ENCODE measurements at regions not wholly inside any gene's neighbourhood (a gene's known extent, or its start where the extent isn't known, plus 50 kb on each side); places are given as distances from the start of the nearest gene placed in this dataset.

DNA sequence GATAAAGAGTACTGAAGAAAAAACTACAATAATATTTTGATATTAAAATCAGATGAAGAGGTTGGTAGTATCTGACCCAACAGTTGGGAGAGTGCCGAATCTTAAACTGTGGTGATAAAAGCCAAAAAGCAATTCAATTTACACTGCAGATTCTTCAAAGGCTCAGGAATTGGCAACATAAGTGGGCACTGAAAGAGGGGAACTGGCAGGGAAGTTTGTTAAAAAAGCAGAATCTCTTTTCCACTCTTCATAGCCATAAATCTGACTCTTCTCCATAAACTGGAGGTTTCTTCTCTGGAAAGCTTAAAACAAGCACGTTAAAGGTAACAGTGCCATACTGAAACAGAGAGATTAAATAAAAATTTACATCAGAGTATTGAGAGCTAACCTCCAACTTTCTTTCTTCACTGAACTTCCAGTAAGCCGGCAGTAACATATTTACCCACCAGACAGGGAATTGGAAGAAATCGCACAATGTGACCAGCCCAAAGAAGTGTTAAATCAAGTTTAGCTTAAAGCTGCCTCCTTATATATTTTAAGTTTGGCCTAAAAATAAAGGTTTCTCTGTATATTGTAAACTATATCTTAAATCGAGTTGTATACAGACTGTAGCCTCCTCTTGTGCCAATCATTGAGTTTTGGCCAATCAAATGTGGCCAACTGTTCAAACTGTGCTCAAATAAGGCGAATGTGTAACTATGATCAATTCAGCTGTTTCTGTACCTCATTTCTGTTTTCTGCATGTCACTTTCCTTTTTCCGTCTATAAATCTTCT lies 358.3 kb downstream of the NXPE2 start:
- no peak for DNase-seq

DNA sequence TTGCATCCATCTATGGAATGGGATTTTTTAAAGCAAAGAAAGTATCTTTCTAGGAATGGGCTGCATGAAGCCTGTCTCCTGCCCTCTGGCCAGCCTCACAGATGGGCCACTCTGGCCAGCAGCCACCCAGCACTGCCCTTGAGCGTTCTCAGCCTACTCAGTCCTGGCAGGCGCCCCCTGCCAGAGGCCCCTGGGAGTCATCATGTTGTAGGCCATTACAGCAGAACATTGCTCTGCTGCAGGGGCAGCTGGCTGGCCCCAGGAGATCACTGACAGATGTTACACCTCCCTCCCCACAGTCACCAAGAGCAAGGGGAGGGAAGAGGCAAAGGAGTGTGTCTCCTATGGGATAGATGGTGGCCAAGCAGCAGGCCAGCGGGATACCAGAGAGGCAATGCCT lies 363.7 kb downstream of the NXPE2 start:
- DNase-seq, result no peak

GRCh38 chr11:115047631-115048030 lies 369.3 kb downstream of the NXPE2 start:
- no peak for DNase-seq

GRCh38 chr11:115049796-115050195 lies 371.5 kb downstream of the NXPE2 start:
- no peak for DNase-seq

- DNase-seq, result no peak
Observed at GRCh38 chr11:115050756-115051155, 372.4 kb downstream of the NXPE2 start.

GRCh38 chr11:115051938-115052590 lies 373.7 kb downstream of the NXPE2 start:
- DNase-seq, result no peak

- DNase-seq, result no peak
Observed at GRCh38 chr11:115052601-115053000, 374.3 kb downstream of the NXPE2 start.

- DNase-seq, result no peak
Observed at GRCh38 chr11:115054570-115055538, 376.5 kb downstream of the NXPE2 start.

DNA sequence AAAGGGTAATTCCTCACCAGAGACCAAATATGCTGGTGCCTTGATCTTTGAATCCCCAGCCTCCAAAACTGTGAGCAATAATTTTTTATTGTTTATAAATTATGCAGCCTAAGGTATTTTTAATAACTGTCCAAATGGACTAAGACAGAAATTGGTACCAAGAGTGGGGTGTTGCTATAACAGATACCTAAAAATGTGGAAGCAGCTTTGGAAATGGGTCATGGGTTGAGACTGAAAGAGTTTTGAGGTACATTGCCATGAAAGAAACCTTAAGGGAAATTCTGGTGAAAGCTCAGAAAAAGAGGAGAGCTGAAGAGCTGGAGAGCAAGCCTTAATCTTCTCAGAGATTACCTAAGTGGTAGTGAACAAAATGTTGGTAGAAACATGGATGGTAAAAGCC lies 378.2 kb downstream of the NXPE2 start:
- no peak for DNase-seq

DNA sequence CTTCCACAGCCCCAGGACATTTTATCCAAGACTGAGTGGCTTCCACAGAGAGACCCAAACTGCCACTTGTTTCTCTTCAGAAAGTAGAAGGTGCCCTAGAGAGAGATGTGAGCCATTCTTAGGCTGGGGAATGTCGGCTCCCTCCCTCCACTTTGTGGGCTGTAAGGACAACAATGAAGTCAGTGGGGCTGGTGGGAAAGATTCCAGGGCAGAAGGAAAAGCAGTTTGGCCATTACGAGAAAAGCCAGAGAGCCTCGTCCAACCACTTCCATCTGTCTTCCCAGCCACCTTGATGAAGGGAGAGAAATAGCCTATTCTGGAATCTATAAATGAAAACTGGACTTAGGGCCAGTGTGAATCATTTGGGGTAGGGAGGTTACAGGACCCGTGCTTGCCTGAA lies 382.5 kb downstream of the NXPE2 start:
- no peak for DNase-seq

- no peak for DNase-seq
Observed at GRCh38 chr11:115065314-115065713, 387.0 kb downstream of the NXPE2 start.

- DNase-seq, result no peak
Observed at GRCh38 chr11:115065830-115066664, 387.7 kb downstream of the NXPE2 start.

DNA sequence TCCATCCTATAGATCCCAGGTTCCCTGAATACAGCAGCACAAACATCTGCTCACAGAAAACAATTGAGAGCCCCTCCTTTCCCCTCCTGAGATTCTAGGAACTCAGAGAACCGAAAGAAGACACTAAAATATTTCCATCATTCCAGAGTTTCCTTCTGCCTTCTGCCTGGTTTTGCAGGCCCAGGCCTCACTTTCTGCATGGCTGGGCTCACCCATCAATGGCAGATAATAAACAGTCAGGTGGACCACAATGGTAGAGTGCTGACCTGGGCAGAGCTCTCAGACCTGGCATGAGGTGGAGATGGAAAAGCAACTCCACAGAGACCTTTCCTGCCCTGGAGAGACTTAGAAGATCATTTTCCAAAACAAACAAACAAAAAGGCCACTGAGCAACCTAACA lies 389.1 kb downstream of the NXPE2 start:
- DNase-seq, result no peak

- no peak for DNase-seq
Observed at GRCh38 chr11:115067900-115068530, 389.7 kb downstream of the NXPE2 start.

DNA sequence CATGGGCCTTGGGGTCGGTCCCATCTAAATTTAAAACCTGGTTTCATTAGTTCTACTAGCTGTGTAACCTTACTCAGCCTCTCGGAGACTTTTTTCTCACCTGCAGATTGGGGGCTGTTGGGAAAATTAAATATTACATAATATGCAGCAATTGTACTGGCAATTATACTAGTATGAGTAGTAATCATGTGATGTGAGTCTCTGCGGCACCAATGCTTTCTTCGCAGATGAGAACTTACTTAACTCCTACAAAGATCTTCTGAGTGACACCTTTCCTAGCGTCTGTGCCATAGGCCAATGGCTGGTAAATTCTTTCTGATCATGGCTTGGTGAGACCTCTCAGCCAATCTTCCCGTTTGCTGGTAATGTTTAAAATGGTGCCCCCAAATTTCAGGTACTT lies 391.3 kb downstream of the NXPE2 start:
- DNase-seq, result no peak

GRCh38 chr11:115075356-115075755 lies 397.0 kb downstream of the NXPE2 start:
- DNase-seq, result peak; percentile 60 to 61

DNA sequence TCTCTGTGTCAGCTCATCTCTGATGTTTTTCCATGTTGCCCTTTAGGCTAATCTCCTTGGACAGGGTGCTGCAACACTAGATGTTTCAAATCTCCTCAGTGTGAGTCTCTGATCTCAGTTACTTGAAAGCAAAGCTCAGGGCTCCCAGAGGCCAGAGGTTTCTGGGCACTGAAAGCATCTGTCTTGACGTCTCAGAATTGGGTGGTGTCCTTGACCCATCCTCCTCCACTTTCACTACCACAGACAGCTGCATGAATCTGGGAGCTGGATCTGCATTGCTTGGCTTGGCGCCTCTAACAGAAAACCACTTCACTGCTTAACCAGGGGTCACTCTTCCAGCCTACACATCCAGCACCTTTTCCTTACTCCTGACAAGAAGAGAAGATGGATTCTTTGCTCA lies 399.4 kb downstream of the NXPE2 start:
- no peak for DNase-seq

DNA sequence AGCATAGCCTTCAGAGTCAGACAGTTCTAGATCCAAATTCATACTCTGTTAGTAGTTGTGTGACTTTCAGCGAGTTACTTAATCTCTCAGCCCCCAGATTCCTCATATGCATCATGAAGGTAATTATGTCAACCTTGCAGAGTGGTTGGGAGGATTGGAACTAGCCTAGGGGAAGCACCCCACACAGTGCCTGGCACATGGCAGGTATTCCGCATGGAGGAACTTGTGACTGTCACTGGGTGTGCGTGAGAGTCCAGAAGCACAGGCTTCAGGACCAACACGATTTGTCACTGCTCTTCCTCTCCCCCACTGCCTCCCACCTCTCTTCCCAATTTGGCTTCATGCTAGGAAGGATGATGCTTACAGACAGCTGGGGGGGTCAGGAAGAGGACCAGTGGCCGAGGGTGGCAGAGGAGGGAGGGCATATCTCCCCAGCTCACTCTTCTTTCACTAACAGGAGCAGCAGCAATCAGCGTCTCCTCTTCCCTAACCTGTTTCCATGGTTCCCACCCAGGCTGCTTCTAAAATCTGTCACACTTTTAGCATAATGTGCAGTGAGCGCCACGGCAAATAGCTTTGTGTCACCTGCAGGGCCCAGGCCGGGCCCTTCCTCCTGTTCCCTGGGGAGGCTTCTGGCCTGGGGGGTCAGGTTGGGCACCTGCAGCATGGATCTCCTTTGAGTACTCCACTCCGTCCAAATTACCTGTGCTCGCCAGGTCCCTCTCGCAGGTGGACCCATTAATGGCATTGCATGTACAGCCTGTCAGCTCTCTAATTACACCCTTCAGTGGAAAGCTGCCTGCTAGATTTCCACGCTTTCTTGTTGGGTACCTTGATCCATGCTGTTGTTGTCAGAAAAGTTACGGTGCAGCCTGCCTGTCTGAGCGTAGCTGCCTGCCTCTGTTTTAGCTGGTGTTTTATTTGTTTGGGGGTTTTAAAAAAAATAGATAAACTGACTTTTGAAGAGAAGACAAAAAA lies 400.4 kb downstream of the NXPE2 start:
- DNase-seq, result no peak

- no peak for DNase-seq
Observed at GRCh38 chr11:115080923-115081680, 402.8 kb downstream of the NXPE2 start.

Data from right lung (tissue), 2 donors.